Gastrocnemius medialis (tissue), 4 donors: ENCODE measurements at regions not wholly inside any gene's neighbourhood (a gene's known extent, or its start where the extent isn't known, plus 50 kb on each side); places are given as distances from the start of the nearest gene placed in this dataset.

ENCODE experiments used
- POLR2A ChIP-seq, 2 donors: fragments of 450-650 bp; IDR thresholded peaks; one replicate each; pipeline ENCODE4 v1.6.1; 2017; ENCODE audit warnings: antibody characterized with exemption in 2 of 2, mild to moderate bottlenecking in 2 of 2, moderate library complexity in 2 of 2
- TF ChIP-seq, protein P1 (sequence below), 5 experiments: fragments of 450-650 bp in 3 of 5; fragments of 200-600 bp in 2 of 5; sonication (generic) in 2 of 5; IDR thresholded peaks in 4 of 5; conservative IDR thresholded peaks in 1 of 5; 1 replicate in 4 of 5; 2 replicates in 1 of 5; pipeline ENCODE4 v1.5.1; 2016 to 2019; ENCODE audit warnings: antibody characterized with exemption in 5 of 5, mild to moderate bottlenecking in 3 of 5, moderate library complexity in 3 of 5

DNA sequence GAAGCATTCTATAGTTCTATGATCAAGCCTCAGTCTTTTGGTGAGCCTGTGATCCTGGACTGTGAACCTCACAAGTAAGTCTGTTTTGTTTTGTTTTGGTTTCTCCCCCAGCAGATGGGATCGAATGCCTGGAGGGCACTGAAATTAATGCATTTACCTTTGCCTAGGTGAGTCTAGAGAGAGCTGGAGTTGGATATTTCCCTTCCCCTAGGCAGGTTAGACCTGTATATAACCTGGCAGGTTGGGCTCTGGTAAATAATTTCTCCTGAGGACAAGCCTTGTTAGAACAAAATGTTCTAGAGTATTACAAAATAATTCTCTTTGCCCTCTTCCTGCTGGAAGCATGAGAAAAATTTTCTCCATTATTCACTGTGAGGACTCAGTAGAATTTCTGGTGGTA lies 211.9 kb downstream of the TPRG1 start:
- TF ChIP-seq, protein P1, sequence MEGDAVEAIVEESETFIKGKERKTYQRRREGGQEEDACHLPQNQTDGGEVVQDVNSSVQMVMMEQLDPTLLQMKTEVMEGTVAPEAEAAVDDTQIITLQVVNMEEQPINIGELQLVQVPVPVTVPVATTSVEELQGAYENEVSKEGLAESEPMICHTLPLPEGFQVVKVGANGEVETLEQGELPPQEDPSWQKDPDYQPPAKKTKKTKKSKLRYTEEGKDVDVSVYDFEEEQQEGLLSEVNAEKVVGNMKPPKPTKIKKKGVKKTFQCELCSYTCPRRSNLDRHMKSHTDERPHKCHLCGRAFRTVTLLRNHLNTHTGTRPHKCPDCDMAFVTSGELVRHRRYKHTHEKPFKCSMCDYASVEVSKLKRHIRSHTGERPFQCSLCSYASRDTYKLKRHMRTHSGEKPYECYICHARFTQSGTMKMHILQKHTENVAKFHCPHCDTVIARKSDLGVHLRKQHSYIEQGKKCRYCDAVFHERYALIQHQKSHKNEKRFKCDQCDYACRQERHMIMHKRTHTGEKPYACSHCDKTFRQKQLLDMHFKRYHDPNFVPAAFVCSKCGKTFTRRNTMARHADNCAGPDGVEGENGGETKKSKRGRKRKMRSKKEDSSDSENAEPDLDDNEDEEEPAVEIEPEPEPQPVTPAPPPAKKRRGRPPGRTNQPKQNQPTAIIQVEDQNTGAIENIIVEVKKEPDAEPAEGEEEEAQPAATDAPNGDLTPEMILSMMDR (IDR thresholded peaks at IDR 0.05 in 4 of 5, conservative IDR thresholded peaks at IDR 0.05 in 1 of 5) = no peak
- TF ChIP-seq POLR2A (IDR thresholded peaks at IDR 0.05) = no peak
